Sigmoid colon (tissue), 6 donors: ENCODE measurements at regions not wholly inside any gene's neighbourhood (a gene's known extent, or its start where the extent isn't known, plus 50 kb on each side); places are given as distances from the start of the nearest gene placed in this dataset.

ENCODE experiments used
- DNase-seq: peaks from one replicate; pipeline ENCODE4 v3.0.0-alpha.2; 2019
- H3K27ac ChIP-seq, 4 donors: fragments of 200-600 bp; sonication (generic); one replicate each; pipeline ENCODE4 v1.5.1; 2016 to 2019; ENCODE audit warnings: mild to moderate bottlenecking in 1 of 4
- H3K27me3 ChIP-seq, 3 donors: fragments of 200-600 bp; sonication (generic); one replicate each; pipeline ENCODE4 v1.5.1; 2019; ENCODE audit warnings: mild to moderate bottlenecking in 1 of 3
- H3K36me3 ChIP-seq, 4 donors: fragments of 200-600 bp; sonication (generic); one replicate each; pipeline ENCODE4 v1.5.1; 2016 to 2019
- H3K4me1 ChIP-seq, 4 donors: fragments of 200-600 bp; sonication (generic); one replicate each; pipeline ENCODE4 v1.5.1; 2017 to 2019
- H3K4me3 ChIP-seq, 4 donors: fragments of 200-600 bp; sonication (generic); one replicate each; pipeline ENCODE4 v1.5.1; 2017 to 2019; ENCODE audit warnings: mild to moderate bottlenecking in 2 of 4, moderate library complexity in 1 of 4
- H3K9me3 ChIP-seq, 4 donors: fragments of 200-600 bp in 3 of 4; sonication (generic) in 3 of 4; one replicate each; pipeline versions ENCODE4 v1.5.1 to v1.6.1; 2013 to 2019
- CTCF ChIP-seq, 4 experiments: fragments of 450-650 bp in 3 of 4; fragments of 200-600 bp in 1 of 4; IDR thresholded peaks; one replicate each; pipeline ENCODE4 v1.5.1; 2016 to 2019; ENCODE audit warnings: antibody characterized with exemption in 4 of 4, mild to moderate bottlenecking in 3 of 4, moderate library complexity in 2 of 4
- EP300 ChIP-seq, 4 donors: sonication (generic); formaldehyde crosslinking; IDR thresholded peaks; one replicate each; pipeline ENCODE4 v1.6.1; 2017; ENCODE audit warnings: antibody characterized with exemption in 4 of 4
- POLR2A ChIP-seq, 2 donors: fragments of 450-650 bp; IDR thresholded peaks; one replicate each; pipeline ENCODE4 v1.6.1; 2016; ENCODE audit warnings: antibody characterized with exemption in 2 of 2, mild to moderate bottlenecking in 2 of 2, moderate library complexity in 2 of 2
- POLR2AphosphoS5 ChIP-seq, 4 donors: sonication (generic); formaldehyde crosslinking; IDR thresholded peaks; one replicate each; pipeline ENCODE4 v1.6.1; 2017; ENCODE audit warnings: antibody characterized with exemption in 4 of 4
- WGBS, 2 donors: extraction: QIAGEN DNeasy Blood & Tissue Kit; methylation state at CpG; one replicate each; pipeline ENCODE4 v1.1.7; 2013; 5-methylcytosine and 5-hydroxymethylcytosine counted together
- intact Hi-C: fragments of 100-400 bp; cut with DNase I; formaldehyde crosslinking; loops from one replicate; pipeline ENCODE4 v1.15.1; 2023
- donor health status: healthy with polysubstance abuse.
- donor health status: healthy.

GRCh38 chr4:81606801-81607501 is 135.2 kb upstream of the RASGEF1B start:
- intact Hi-C loops = no loop called here
- Histone ChIP-seq H3K27me3 (no peaks in the 10 kb centered on the region), H3K27ac (no peak overlapping the region), H3K36me3 (no peaks in the 10 kb centered on the region), H3K4me3 (no peak overlapping the region), H3K9me3 (no peaks in the 10 kb centered on the region), H3K4me1 (no peaks in the 10 kb centered on the region)
- no peak for DNase-seq
- WGBS, 2 donors = 21 to 28% methylated on average over 4 of the region's 4 CpGs
- peak in 1 of 4 donors; percentile 22 for TF ChIP-seq POLR2AphosphoS5 (IDR thresholded peaks at IDR 0.05)
- TF ChIP-seq POLR2A (IDR thresholded peaks at IDR 0.05) = no peak
- no peak for TF ChIP-seq CTCF (IDR thresholded peaks at IDR 0.05)
- no peak for TF ChIP-seq EP300 (IDR thresholded peaks at IDR 0.05)

GRCh38 chr4:81606166-81606565 is 134.5 kb upstream of the RASGEF1B start:
- Histone ChIP-seq H3K27me3 (no peaks in the 10 kb centered on the region), H3K4me1 (peaks cover 2 to 6% (median 4%) of the 10 kb centered on the region in 4 donors), H3K36me3 (no peaks in the 10 kb centered on the region), H3K9me3 (no peaks in the 10 kb centered on the region), H3K27ac (no peak overlapping the region), H3K4me3 (no peak overlapping the region)
- DNase-seq = no peak
- 99% methylated on average over 2 of the region's 2 CpGs for WGBS, 2 donors
- intact Hi-C loops = no loop called here
- TF ChIP-seq POLR2AphosphoS5 (IDR thresholded peaks at IDR 0.05) (no peak), EP300 (IDR thresholded peaks at IDR 0.05) (no peak)

- no peak overlapping the region for H3K4me3 ChIP-seq
- 46 to 54% methylated on average over 2 of the region's 2 CpGs for WGBS, 2 donors
- intact Hi-C loops = no loop called here
Observed at GRCh38 chr4:81605271-81605670, 133.6 kb upstream of the RASGEF1B start.

GRCh38 chr4:81604683-81605218 is 133.0 kb upstream of the RASGEF1B start:
- intact Hi-C loops = no loop called here
- TF ChIP-seq CTCF (IDR thresholded peaks at IDR 0.05) (no peak), POLR2A (IDR thresholded peaks at IDR 0.05) (no peak), EP300 (IDR thresholded peaks at IDR 0.05) (no peak), POLR2AphosphoS5 (IDR thresholded peaks at IDR 0.05) (no peak)
- no peaks in the 10 kb centered on the region for H3K9me3 ChIP-seq
- H3K27me3 ChIP-seq = no peaks in the 10 kb centered on the region
- WGBS, 2 donors = 75 to 84% methylated on average over 3 of the region's 3 CpGs
- no peak for DNase-seq
- peaks cover 2 to 20% (median 16%) of the 10 kb centered on the region in 4 donors for H3K4me1 ChIP-seq
- no peaks in the 10 kb centered on the region for H3K36me3 ChIP-seq
- no peak overlapping the region for H3K27ac ChIP-seq
- no peak overlapping the region for H3K4me3 ChIP-seq

More at GRCh38 chr4:81605271-81605670, 133.6 kb upstream of the RASGEF1B start:
- no peaks in the 10 kb centered on the region for H3K36me3 ChIP-seq
- H3K27ac ChIP-seq = no peak overlapping the region
- no peak for TF ChIP-seq EP300 (IDR thresholded peaks at IDR 0.05)
- TF ChIP-seq POLR2AphosphoS5 (IDR thresholded peaks at IDR 0.05) = no peak
- no peak for TF ChIP-seq CTCF (IDR thresholded peaks at IDR 0.05)
- TF ChIP-seq POLR2A (IDR thresholded peaks at IDR 0.05) = no peak
- H3K9me3 ChIP-seq = no peaks in the 10 kb centered on the region
- H3K27me3 ChIP-seq = no peaks in the 10 kb centered on the region
- peaks cover 2 to 15% (median 12%) of the 10 kb centered on the region in 4 donors for H3K4me1 ChIP-seq
- DNase-seq = no peak

- no peaks in the 10 kb centered on the region for H3K27me3 ChIP-seq
- intact Hi-C loops = no loop called here
- H3K4me1 ChIP-seq = peaks cover 2 to 32% (median 16%) of the 10 kb centered on the region in 4 donors
- H3K27ac ChIP-seq = no peak overlapping the region
- no peak for DNase-seq
- no peak for TF ChIP-seq EP300 (IDR thresholded peaks at IDR 0.05)
- no peak for TF ChIP-seq POLR2AphosphoS5 (IDR thresholded peaks at IDR 0.05)
- no peak for TF ChIP-seq CTCF (IDR thresholded peaks at IDR 0.05)
- no peak for TF ChIP-seq POLR2A (IDR thresholded peaks at IDR 0.05)
- H3K36me3 ChIP-seq = no peaks in the 10 kb centered on the region
- H3K4me3 ChIP-seq = no peak overlapping the region
- H3K9me3 ChIP-seq = no peaks in the 10 kb centered on the region
Observed at GRCh38 chr4:81602854-81603253, 131.1 kb upstream of the RASGEF1B start.
